MCF 10A (cell line): ENCODE measurements at regions not wholly inside any gene's neighbourhood (a gene's known extent, or its start where the extent isn't known, plus 50 kb on each side); places are given as distances from the start of the nearest gene placed in this dataset.

ENCODE experiments used
- BruUV-seq: library from RNA; stranded (reverse); fragments of 400-500 nt; replicated peaks from 2 replicates; lab custom pipeline; 2021; lab: Mats Ljungman, UMichigan
- CTCF ChIA-PET: fragments of 300-600 bp; sonication (Branson Sonifier 250); formaldehyde crosslinking; extraction: SDS; loops from one replicate; lab custom pipeline; 2021; ENCODE audit warnings: antibody characterized with exemption, inconsistent platforms; lab: Yijun Ruan, JAX
- POLR2A ChIA-PET: fragments of 300-600, 350-650 bp; sonication (Branson Sonifier 250); formaldehyde crosslinking; extraction: SDS; loops from one replicate; lab custom pipeline; 2020; ENCODE audit warnings: antibody characterized with exemption, inconsistent platforms; lab: Yijun Ruan, JAX
- DNase-seq: peaks from one replicate; pipeline ENCODE4 v3.0.0-alpha.2; 2018; ENCODE audit not compliant: unreplicated experiment
- H3K27ac Mint-ChIP-seq: one replicate; pipeline ENCODE4 v1.8.0; 2022; ENCODE audit warnings: mild to moderate bottlenecking, low read depth, mixed read lengths; ENCODE audit not compliant: unreplicated experiment
- H3K27me3 Mint-ChIP-seq: one replicate; pipeline ENCODE4 v1.8.0; 2022; ENCODE audit warnings: mixed read lengths; ENCODE audit not compliant: insufficient read depth, unreplicated experiment
- H3K36me3 Mint-ChIP-seq: one replicate; pipeline ENCODE4 v1.8.0; 2022; ENCODE audit warnings: mild to moderate bottlenecking, moderate library complexity, mixed read lengths; ENCODE audit not compliant: insufficient read depth, unreplicated experiment
- H3K4me1 Mint-ChIP-seq: one replicate; pipeline ENCODE4 v1.8.0; 2022; ENCODE audit warnings: mixed read lengths; ENCODE audit not compliant: insufficient read depth, unreplicated experiment
- H3K4me3 Mint-ChIP-seq: one replicate; pipeline ENCODE4 v1.8.0; 2022; ENCODE audit warnings: mild to moderate bottlenecking, moderate library complexity, mixed read lengths; ENCODE audit not compliant: unreplicated experiment
- H3K9me3 Mint-ChIP-seq: one replicate; pipeline ENCODE4 v1.8.0; 2022; ENCODE audit warnings: mixed read lengths; ENCODE audit not compliant: unreplicated experiment
- CTCF ChIP-seq: fragments of 200-600 bp; IDR thresholded peaks from one replicate; pipeline ENCODE4 v1.8.0; 2022; ENCODE audit warnings: antibody characterized with exemption, mild to moderate bottlenecking; ENCODE audit not compliant: unreplicated experiment
- intact Hi-C: fragments of 100-400 bp; cut with micrococcal nuclease; formaldehyde crosslinking; loops from 2 replicates; pipeline ENCODE4 v1.14.1; 2022

- BruUV-seq: no TSS peak
- ChIA-PET CTCF (interaction anchor here (0.6 to 1.0 kb wide), 2 partner anchors 8 to 266 kb away, joined by 3 read pairs; no protein-coding TSS in a partner anchor), POLR2A (interaction anchor here (0.6 to 1.1 kb wide), 3 partner anchors 12 to 57 kb away, joined by 3 read pairs; no protein-coding TSS in a partner anchor)
- peaks cover 4% of the 10 kb centered on the region for H3K36me3 Mint-ChIP-seq
- DNase-seq: no peak
- H3K4me1 Mint-ChIP-seq: no peaks in the 10 kb centered on the region
- H3K27me3 Mint-ChIP-seq: no peaks in the 10 kb centered on the region
- no peak overlapping the region for H3K27ac Mint-ChIP-seq
- TF ChIP-seq CTCF: no peak
- no peaks in the 10 kb centered on the region for H3K9me3 Mint-ChIP-seq
- intact Hi-C loops: no loop called here
- H3K4me3 Mint-ChIP-seq: no peak overlapping the region
These were observed 226.9 kb upstream of the CIBAR2 start for GRCh38 chr16:85338989-85339685.

GRCh38 chr16:85341972-85342695 is 229.9 kb upstream of the CIBAR2 start:
- TF ChIP-seq CTCF: no peak
- Mint-ChIP-seq H3K9me3 (peaks cover 14% of the 10 kb centered on the region), H3K27me3 (no peaks in the 10 kb centered on the region), H3K4me3 (no peak overlapping the region), H3K36me3 (no peaks in the 10 kb centered on the region), H3K27ac (no peak overlapping the region), H3K4me1 (no peaks in the 10 kb centered on the region)
- BruUV-seq: no TSS peak
- ChIA-PET POLR2A (interaction anchor here (1.2 kb wide), 1 partner anchor 11 kb away, joined by 6 read pairs; no protein-coding TSS in a partner anchor), CTCF (interaction anchor here (0.7 kb wide), 1 partner anchor 417 kb away, joined by 3 read pairs; no protein-coding TSS in a partner anchor)
- intact Hi-C loops: no loop called here
- DNase-seq: no peak

- POLR2A ChIA-PET: no interaction called here
- intact Hi-C loops: no loop called here
- Mint-ChIP-seq H3K9me3 (peaks cover 14% of the 10 kb centered on the region), H3K27ac (no peak overlapping the region), H3K4me3 (no peak overlapping the region), H3K36me3 (no peaks in the 10 kb centered on the region), H3K4me1 (peaks cover 4% of the 10 kb centered on the region), H3K27me3 (no peaks in the 10 kb centered on the region)
- CTCF ChIA-PET: interaction anchor here (0.6 to 1.2 kb wide), 3 partner anchors 11 to 83 kb away, joined by 4 read pairs; no protein-coding TSS in a partner anchor
- no peak for DNase-seq
- no peak for TF ChIP-seq CTCF
- BruUV-seq: no TSS peak
These were observed 232.3 kb upstream of the CIBAR2 start for GRCh38 chr16:85344502-85345128.
